Large intestine (tissue), 3 donors: ENCODE measurements at regions not wholly inside any gene's neighbourhood (a gene's known extent, or its start where the extent isn't known, plus 50 kb on each side); places are given as distances from the start of the nearest gene placed in this dataset.

Experiments
- DNase-seq, 2 donors: peaks; one replicate each; pipeline versions ENCODE4 v3.0.0 to v3.0.0-alpha.2; 2013
- H3K27ac ChIP-seq: one replicate; pipeline ENCODE4 v1.5.1; 2013; ENCODE audit warnings: low read length
- H3K27me3 ChIP-seq: 2 replicates; pipeline ENCODE4 v1.6.1; 2013; ENCODE audit warnings: low read length; ENCODE audit not compliant: control insufficient read depth, insufficient read depth
- H3K36me3 ChIP-seq: 2 replicates; pipeline ENCODE4 v1.6.1; 2013; ENCODE audit warnings: low read length; ENCODE audit not compliant: control insufficient read depth, insufficient read depth
- H3K4me1 ChIP-seq: one replicate; pipeline ENCODE4 v1.6.1; 2013; ENCODE audit warnings: low read length; ENCODE audit not compliant: control insufficient read depth, insufficient read depth
- H3K4me3 ChIP-seq: one replicate; pipeline ENCODE4 v1.5.1; 2013; ENCODE audit warnings: low read length
- H3K9me3 ChIP-seq: one replicate; pipeline ENCODE4 v1.6.1; 2013; ENCODE audit warnings: mild to moderate bottlenecking, low read depth, low read length, moderate library complexity; ENCODE audit not compliant: control insufficient read depth
- WGBS: methylation state at CpG from one replicate; pipeline ENCODE4 v1.1.5; 2013; ENCODE audit warnings: low lambda C conversion rate; ENCODE audit not compliant: insufficient coverage; 5-methylcytosine and 5-hydroxymethylcytosine counted together

GRCh38 chr21:17159697-17160096 is 353.1 kb upstream of the CXADR start:
- Histone ChIP-seq H3K36me3 (no peaks in the 10 kb centered on the region), H3K4me1 (no peaks in the 10 kb centered on the region), H3K4me3 (no peak overlapping the region), H3K27me3 (no peaks in the 10 kb centered on the region), H3K27ac (no peak overlapping the region), H3K9me3 (no peaks in the 10 kb centered on the region)
- no peak for DNase-seq
- 50% methylated on average over 1 of the region's 2 CpGs for WGBS

- no peak overlapping the region for H3K4me3 ChIP-seq
- H3K36me3 ChIP-seq: no peaks in the 10 kb centered on the region
- WGBS: no CpG with 5 or more reads among the region's 3 CpGs
- no peaks in the 10 kb centered on the region for H3K9me3 ChIP-seq
- no peaks in the 10 kb centered on the region for H3K4me1 ChIP-seq
- no peak overlapping the region for H3K27ac ChIP-seq
- no peak for DNase-seq
- no peaks in the 10 kb centered on the region for H3K27me3 ChIP-seq
These were observed 327.2 kb upstream of the CXADR start for GRCh38 chr21:17185674-17186073.

- Histone ChIP-seq H3K27me3 (no peaks in the 10 kb centered on the region), H3K9me3 (no peaks in the 10 kb centered on the region), H3K36me3 (no peaks in the 10 kb centered on the region), H3K4me3 (no peak overlapping the region), H3K27ac (no peak overlapping the region), H3K4me1 (no peaks in the 10 kb centered on the region)
- WGBS: 100% methylated on average over 1 of the region's 2 CpGs
- DNase-seq: no peak
These were observed 322.9 kb upstream of the CXADR start for GRCh38 chr21:17189963-17190362.

- no peak overlapping the region for H3K27ac ChIP-seq
- DNase-seq: no peak
- H3K36me3 ChIP-seq: no peaks in the 10 kb centered on the region
- no peaks in the 10 kb centered on the region for H3K27me3 ChIP-seq
- no peak overlapping the region for H3K4me3 ChIP-seq
- H3K4me1 ChIP-seq: no peaks in the 10 kb centered on the region
- WGBS: no CpG with 5 or more reads among the region's 1 CpG
- no peaks in the 10 kb centered on the region for H3K9me3 ChIP-seq
These were observed 321.4 kb upstream of the CXADR start for GRCh38 chr21:17191346-17191993.

- H3K36me3 ChIP-seq: no peaks in the 10 kb centered on the region
- no peak overlapping the region for H3K4me3 ChIP-seq
- H3K27ac ChIP-seq: no peak overlapping the region
- H3K9me3 ChIP-seq: no peaks in the 10 kb centered on the region
- no peaks in the 10 kb centered on the region for H3K4me1 ChIP-seq
- DNase-seq: no peak
- WGBS: 100% methylated on average over 1 of the region's 1 CpG
- H3K27me3 ChIP-seq: no peaks in the 10 kb centered on the region
These were observed 317.5 kb upstream of the CXADR start for GRCh38 chr21:17195351-17195750.

GRCh38 chr21:17195976-17196375 is 316.9 kb upstream of the CXADR start:
- H3K27me3 ChIP-seq: no peaks in the 10 kb centered on the region
- no peaks in the 10 kb centered on the region for H3K9me3 ChIP-seq
- no peak overlapping the region for H3K27ac ChIP-seq
- WGBS: 57% methylated on average over 1 of the region's 1 CpG
- DNase-seq: no peak
- no peaks in the 10 kb centered on the region for H3K4me1 ChIP-seq
- no peak overlapping the region for H3K4me3 ChIP-seq
- H3K36me3 ChIP-seq: no peaks in the 10 kb centered on the region

- H3K4me3 ChIP-seq: no peak overlapping the region
- H3K27ac ChIP-seq: no peak overlapping the region
- no peak for DNase-seq
- no peaks in the 10 kb centered on the region for H3K9me3 ChIP-seq
- H3K27me3 ChIP-seq: no peaks in the 10 kb centered on the region
- H3K36me3 ChIP-seq: no peaks in the 10 kb centered on the region
- H3K4me1 ChIP-seq: no peaks in the 10 kb centered on the region
- 68% methylated on average over 2 of the region's 2 CpGs for WGBS
These were observed 316.2 kb upstream of the CXADR start for GRCh38 chr21:17196623-17197022.

- Histone ChIP-seq H3K27me3 (no peaks in the 10 kb centered on the region), H3K4me1 (no peaks in the 10 kb centered on the region), H3K9me3 (no peaks in the 10 kb centered on the region), H3K27ac (no peak overlapping the region), H3K4me3 (no peak overlapping the region), H3K36me3 (no peaks in the 10 kb centered on the region)
- WGBS: no CpG with 5 or more reads among the region's 1 CpG
- peak; percentile 8 to 11 for DNase-seq
These were observed 314.8 kb upstream of the CXADR start for GRCh38 chr21:17197996-17198395.

GRCh38 chr21:17200250-17200649 is 312.6 kb upstream of the CXADR start:
- DNase-seq: no peak

GRCh38 chr21:17201741-17202260 is 311.0 kb upstream of the CXADR start:
- Histone ChIP-seq H3K4me3 (no peak overlapping the region), H3K27me3 (no peaks in the 10 kb centered on the region), H3K36me3 (no peaks in the 10 kb centered on the region), H3K27ac (no peak overlapping the region), H3K4me1 (no peaks in the 10 kb centered on the region), H3K9me3 (no peaks in the 10 kb centered on the region)
- whole genome bisulfite sequencing: 80% methylated on average over 1 of the region's 2 CpGs
- DNase-seq: no peak

More at GRCh38 chr21:17200250-17200649, 312.6 kb upstream of the CXADR start:
- no peaks in the 10 kb centered on the region for H3K27me3 ChIP-seq
- WGBS: 94% methylated on average over 2 of the region's 2 CpGs
- no peak overlapping the region for H3K27ac ChIP-seq
- H3K4me3 ChIP-seq: no peak overlapping the region
- H3K36me3 ChIP-seq: no peaks in the 10 kb centered on the region
- H3K4me1 ChIP-seq: no peaks in the 10 kb centered on the region
- no peaks in the 10 kb centered on the region for H3K9me3 ChIP-seq

GRCh38 chr21:17214801-17215200 is 298.0 kb upstream of the CXADR start:
- H3K27ac ChIP-seq: no peak overlapping the region
- H3K4me3 ChIP-seq: no peak overlapping the region
- no peaks in the 10 kb centered on the region for H3K4me1 ChIP-seq
- no peaks in the 10 kb centered on the region for H3K9me3 ChIP-seq
- no peaks in the 10 kb centered on the region for H3K27me3 ChIP-seq
- H3K36me3 ChIP-seq: no peaks in the 10 kb centered on the region
- DNase-seq: no peak
- WGBS: 100% methylated on average over 2 of the region's 3 CpGs
